CD4-positive, alpha-beta T cell treated with Interleukin-2 at 100 ng/mL for 4 hours (primary cell): ENCODE measurements at regions not wholly inside any gene's neighbourhood (a gene's known extent, or its start where the extent isn't known, plus 50 kb on each side); places are given as distances from the start of the nearest gene placed in this dataset.

Experiments used
- DNase-seq: peaks from one replicate; pipeline ENCODE4 v3.0.0-alpha.2; 2020; ENCODE audit warnings: low spot score

DNA sequence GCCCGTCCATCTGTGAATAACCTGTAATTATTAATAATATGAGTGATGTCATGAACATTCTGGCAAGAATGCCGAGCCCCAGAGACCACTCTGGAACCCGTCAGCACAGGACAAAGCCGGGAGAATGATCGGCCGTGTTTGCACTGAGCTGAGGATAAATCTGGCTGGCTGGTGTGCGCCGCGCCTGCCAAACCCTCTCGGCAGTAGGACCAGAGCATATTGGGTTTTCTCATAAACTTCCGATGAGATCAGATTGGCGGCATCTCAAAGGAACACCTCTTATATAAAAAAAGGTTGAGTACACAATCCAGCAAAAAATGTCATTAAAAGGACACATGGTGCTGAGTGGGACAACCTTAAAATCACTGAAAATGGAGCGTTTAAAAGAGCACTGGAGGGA, 296.0 kb upstream of the MKI67 start:
- no peak for DNase-seq

DNA sequence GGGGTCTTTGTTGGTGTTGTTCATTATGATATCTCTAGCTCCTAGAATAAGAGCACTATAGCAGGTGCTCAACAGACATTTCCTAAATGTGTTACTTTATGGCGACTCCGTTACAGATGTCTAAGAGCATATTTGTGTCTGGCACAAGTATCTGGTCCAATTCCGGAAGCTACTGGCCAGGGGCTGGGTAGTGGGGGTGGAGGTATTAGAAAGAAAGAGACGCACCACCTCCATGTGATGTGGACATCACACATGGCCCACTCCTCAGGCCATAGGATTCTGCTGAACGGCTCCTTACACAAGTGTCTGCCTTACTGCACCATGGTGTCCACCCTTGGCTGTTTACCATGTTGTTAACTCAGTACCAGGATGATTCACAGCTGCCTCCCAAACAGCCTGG, 296.8 kb upstream of the MKI67 start:
- no peak for DNase-seq

DNA sequence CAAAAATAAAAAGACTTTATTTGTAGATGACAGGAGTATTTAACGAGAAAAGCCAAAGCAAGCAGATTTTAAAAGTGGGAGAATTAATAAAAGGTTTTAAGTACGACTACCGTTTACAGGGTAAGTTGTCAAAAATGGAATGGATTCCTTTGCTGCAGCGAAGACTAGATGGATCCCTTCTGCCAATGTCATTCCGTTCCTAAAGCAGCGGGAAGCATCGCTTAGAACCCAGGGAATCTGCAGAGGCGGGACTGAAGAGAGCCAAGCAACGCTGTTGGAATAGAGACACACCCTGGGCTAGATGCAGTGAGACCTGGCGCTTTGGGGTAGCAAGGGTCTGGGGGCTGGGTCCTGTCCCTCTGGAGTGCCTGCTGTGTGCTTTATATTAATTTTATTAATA, 303.1 kb upstream of the MKI67 start:
- no peak for DNase-seq

DNA sequence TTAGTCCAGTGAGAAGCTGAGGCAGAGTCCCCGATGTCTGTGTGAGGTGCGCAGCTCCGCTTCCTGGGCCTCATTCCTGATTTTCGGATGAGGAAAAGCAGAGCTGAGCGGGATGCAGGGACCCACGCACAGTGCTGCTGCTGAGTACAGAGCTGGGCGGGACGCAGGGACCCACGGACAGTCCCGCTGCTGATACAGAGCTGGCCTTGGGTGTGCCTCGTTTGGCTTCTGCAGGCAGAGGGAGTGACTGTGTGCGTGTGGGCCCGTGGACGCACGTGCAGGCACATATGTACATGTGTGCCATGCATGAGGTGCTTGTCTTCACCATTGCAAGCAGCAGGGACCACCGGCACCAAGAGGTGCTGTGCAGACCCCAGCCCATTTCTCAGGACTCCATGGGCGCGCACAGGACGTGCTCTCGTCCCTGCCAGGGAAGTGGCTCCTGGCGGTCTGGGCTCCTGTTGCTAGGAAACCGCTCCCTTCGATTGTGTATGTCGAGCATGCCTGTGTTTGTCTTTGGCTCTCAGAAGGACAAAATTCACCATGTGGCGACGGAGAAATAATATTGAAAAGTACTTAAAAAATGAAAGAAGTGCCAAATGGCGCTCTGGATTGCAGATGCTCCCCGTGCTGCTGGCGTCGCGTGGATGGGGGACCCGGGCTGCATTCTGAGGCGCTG, 303.8 kb upstream of the MKI67 start:
- DNase-seq, result no peak

GRCh38 chr10:128431083-128431482, 304.9 kb upstream of the MKI67 start:
- no peak for DNase-seq

DNA sequence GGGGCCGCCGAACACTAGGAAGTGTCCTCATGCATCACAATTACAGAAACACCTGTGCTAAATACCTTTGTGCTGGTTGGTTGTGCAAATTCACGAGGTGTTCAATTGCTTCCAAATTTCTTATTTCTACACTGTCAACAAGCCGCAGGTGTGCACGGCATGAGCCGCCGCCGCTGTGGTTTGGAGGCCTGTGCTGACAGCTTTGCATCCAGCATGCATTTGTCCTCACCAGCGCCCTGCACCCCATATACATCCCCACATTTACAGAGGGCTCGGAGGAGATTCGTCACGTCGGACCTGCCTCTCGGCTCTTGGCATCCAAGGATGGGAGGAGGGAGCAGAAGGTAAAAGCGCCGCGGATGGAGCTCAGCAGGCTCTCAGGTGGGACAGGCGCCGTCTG, 305.3 kb upstream of the MKI67 start:
- no peak for DNase-seq

- DNase-seq, result no peak
These were observed 305.8 kb upstream of the MKI67 start for GRCh38 chr10:128432011-128432410.

DNA sequence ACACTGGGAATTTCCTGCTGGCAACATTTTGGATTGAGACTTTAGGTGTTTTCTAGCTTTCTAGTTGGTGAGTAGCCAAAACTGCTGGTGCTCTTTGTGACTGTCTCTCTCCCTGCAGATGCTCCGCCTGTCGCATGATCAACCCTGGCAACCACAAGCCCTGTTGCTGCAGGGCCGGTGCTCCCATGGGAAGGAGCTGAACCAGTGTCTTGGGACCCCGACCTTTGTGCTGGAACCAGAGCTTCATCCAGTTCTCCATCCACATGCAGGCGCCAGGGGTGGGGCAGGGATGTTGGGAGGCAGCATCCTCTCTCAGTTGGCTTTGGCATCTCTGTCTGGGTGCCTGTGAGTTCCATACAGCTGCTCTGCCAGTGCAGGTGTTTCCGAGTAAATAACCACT, 306.2 kb upstream of the MKI67 start:
- no peak for DNase-seq

DNA sequence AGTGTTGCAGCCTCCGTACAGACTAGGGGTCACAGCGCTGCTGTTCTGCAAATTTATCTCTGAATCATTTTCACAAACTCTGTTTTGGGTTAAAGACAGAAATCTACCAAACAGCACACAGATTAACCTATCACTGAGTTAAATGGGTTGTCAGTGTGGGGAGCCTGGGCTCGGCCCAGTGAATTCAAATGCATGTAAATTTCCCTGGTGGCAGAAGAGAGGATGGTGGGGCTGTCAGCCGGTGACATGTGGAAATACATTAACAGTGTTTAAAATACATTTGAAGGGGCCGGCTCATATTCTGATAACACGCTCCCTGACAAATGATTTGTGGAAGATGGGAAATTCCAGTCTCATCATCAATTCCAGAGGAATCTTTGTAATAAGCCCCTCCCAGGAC, 309.6 kb upstream of the MKI67 start:
- no peak for DNase-seq

- no peak for DNase-seq
These were observed 311.6 kb upstream of the MKI67 start for GRCh38 chr10:128437786-128438345.

DNA sequence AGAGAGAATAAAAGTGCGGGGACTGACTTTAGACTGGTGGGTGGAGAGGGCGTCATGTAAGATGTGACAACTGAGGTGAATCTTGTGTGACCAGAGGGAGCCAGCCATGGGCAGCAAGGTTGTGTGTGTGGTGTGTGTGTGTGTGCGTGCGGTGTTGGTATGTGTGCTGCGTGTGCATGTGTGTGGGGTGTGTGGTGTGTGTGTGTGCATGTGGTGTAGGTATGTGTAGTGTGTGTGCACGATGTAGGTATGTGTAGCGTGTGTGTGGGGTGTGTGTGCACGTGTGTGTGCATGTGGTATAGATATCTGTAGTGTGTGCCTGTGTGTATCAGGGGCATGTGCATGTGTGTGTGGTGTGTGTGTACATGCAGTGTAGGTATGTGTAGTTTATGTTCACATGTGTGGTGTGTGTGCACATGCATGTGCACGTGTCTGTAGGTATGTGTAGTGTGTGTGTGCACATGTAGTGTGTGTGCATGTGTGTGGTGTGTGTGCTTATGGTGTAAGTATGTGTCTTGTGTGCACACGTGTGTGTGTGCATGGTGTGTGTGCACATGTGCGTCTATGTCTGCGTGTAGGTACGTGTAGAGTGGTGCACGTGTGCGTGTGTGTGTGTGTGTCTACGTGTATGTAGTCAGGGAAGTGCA, 312.3 kb upstream of the MKI67 start:
- DNase-seq, result no peak

DNA sequence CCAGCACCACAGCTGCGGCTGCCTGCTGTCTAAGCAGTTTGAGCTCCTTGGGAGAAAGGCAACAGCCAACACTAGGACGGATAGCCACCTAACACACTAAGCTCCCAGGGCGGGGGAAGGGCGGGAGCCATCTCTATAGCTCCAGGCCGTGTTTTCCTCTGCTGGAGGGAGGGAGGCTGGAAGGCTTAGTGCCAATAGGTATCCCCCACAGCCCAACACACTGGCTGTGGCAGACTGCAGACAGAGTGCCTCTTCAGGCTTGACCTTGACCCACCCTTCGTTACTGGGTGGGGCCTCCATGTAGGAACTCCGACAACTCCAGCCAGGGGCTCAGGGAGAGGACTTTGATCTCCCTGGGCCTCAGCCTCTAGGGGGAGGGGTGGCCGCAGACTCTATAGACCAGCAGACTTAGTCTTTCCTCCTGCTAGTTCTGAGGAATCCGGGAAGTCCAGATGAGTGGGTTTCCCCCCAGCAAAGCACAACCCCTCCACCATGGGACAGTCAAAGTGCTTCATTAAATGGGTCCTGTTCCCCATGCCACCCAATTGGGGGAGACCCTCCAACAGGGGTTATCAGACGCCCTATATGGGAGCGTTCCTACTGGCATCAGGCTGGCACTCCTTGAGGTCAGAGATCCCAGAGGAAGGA, 314.4 kb upstream of the MKI67 start:
- no peak for DNase-seq

- no peak for DNase-seq
These were observed 317.8 kb upstream of the MKI67 start for GRCh38 chr10:128443925-128444518.

GRCh38 chr10:128448796-128449195, 322.6 kb upstream of the MKI67 start:
- no peak for DNase-seq

GRCh38 chr10:128451879-128452278, 325.7 kb upstream of the MKI67 start:
- no peak for DNase-seq

- no peak for DNase-seq
These were observed 330.0 kb upstream of the MKI67 start for GRCh38 chr10:128456271-128456670.

DNA sequence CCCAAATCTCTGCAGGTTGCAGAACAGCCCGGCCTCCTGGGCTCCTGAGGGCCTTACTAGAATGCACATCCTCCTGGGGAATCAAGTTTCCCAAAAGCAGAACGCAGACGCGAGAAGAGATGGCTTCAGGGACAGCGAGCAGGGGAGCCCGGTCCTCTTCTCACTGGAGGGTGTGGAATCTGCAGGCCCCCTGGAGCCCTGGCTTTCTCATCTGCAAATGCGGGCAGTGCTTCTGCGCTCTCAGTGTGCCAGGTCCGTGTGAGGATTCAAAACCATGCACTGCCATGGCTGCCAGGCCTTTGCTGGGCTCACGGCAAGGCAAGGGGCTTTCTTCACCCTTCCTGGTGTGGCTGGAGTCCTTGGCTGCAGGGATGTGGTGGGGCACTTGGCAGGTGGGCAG, 330.9 kb upstream of the MKI67 start:
- no peak for DNase-seq

DNA sequence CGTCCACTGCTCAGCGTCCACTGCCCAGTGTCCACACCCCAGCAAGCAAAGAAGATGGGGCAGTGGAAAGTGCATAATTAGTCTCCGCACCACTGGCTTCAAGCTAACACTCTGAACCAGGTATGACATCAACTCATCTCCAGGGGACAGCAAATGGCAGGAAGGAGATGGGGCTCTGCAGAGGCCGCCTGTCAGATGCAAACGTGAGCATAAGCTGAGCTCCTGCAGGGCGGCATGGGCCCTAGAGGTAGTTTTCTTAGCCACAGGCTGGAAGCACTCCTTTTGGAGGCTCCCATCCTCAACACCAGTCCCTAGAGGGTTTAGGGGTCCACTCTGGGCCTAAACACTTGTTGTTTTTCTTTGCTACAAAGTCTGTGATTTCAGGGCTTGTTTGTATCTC, 335.8 kb upstream of the MKI67 start:
- no peak for DNase-seq

GRCh38 chr10:128462844-128463243, 336.6 kb upstream of the MKI67 start:
- no peak for DNase-seq

- no peak for DNase-seq
These were observed 338.0 kb upstream of the MKI67 start for GRCh38 chr10:128463991-128464760.

GRCh38 chr10:128465697-128466096, 339.5 kb upstream of the MKI67 start:
- DNase-seq, result no peak

GRCh38 chr10:128466831-128467371, 340.7 kb upstream of the MKI67 start:
- DNase-seq, result no peak
